Stomach (tissue), 8 donors: ENCODE measurements at regions not wholly inside any gene's neighbourhood (a gene's known extent, or its start where the extent isn't known, plus 50 kb on each side); places are given as distances from the start of the nearest gene placed in this dataset.
A peak's percentile ranks its signal among the peaks of the same experiment; 100 is the strongest.

Source experiments
- DNase-seq, 2 donors: peaks; one replicate each; pipeline versions ENCODE4 v3.0.0 to v3.0.0-alpha.2; 2013 to 2019
- H3K27ac ChIP-seq, 5 donors: fragments of 200-600 bp in 4 of 5; sonication (generic) in 4 of 5; one replicate each; pipeline ENCODE4 v1.5.1; 2013 to 2019; ENCODE audit warnings: mild to moderate bottlenecking in 1 of 5, moderate library complexity in 1 of 5
- H3K27me3 ChIP-seq, 3 donors: fragments of 200-600 bp; sonication (generic); one replicate each; pipeline ENCODE4 v1.5.1; 2017 to 2019; ENCODE audit warnings: mixed run types in 1 of 3
- H3K36me3 ChIP-seq, 4 donors: fragments of 200-600 bp; sonication (generic); 1 replicate in 3 of 4; 2 replicates in 1 of 4; pipeline ENCODE4 v1.5.1; 2016 to 2019
- H3K4me1 ChIP-seq, 4 donors: fragments of 200-600 bp; sonication (generic); one replicate each; pipeline ENCODE4 v1.5.1; 2016 to 2019
- H3K4me3 ChIP-seq, 4 donors: fragments of 200-600 bp; sonication (generic) in 3 of 4; one replicate each; pipeline ENCODE4 v1.5.1; 2016 to 2019; ENCODE audit warnings: mild to moderate bottlenecking in 1 of 4
- H3K9me3 ChIP-seq, 4 donors: fragments of 200-600 bp; sonication (generic); one replicate each; pipeline ENCODE4 v1.5.1; 2016 to 2019
- CTCF ChIP-seq, 7 experiments: fragments of 450-650 bp in 4 of 7; fragments of 200-600 bp in 3 of 7; sonication (generic) in 3 of 7; IDR thresholded peaks; one replicate each; pipeline ENCODE4 v1.5.1; 2016 to 2019; ENCODE audit warnings: antibody characterized with exemption in 7 of 7, control low read depth in 2 of 7, mild to moderate bottlenecking in 1 of 7
- EP300 ChIP-seq: sonication (generic); formaldehyde crosslinking; IDR thresholded peaks from one replicate; pipeline ENCODE4 v1.6.1; 2017; ENCODE audit warnings: antibody characterized with exemption
- POLR2A ChIP-seq, 4 donors: fragments of 450-650 bp; IDR thresholded peaks; one replicate each; pipeline ENCODE4 v1.6.1; 2016; ENCODE audit warnings: antibody characterized with exemption in 4 of 4, control low read depth in 2 of 4, mild to moderate bottlenecking in 1 of 4, moderate library complexity in 1 of 4
- POLR2AphosphoS5 ChIP-seq, 3 donors: sonication (generic); formaldehyde crosslinking; IDR thresholded peaks; one replicate each; pipeline ENCODE4 v1.6.1; 2016; ENCODE audit warnings: antibody characterized with exemption in 3 of 3
- WGBS, 5 donors: extraction: QIAGEN DNeasy Blood & Tissue Kit in 3 of 5; methylation state at CpG; one replicate each; pipeline versions ENCODE4 v1.1.5 to v1.1.7; 2013 to 2018; 5-methylcytosine and 5-hydroxymethylcytosine counted together
- intact Hi-C: fragments of 100-400 bp; cut with DNase I; formaldehyde crosslinking; loops from one replicate; pipeline ENCODE4 v1.15.1; 2023; ENCODE audit warnings: low total_unique reads
- donor health status: healthy with polysubstance abuse.
- donor health status: Bipolar disorder and iron deficiency.
- donor health status: healthy.

GRCh38 chr3:106088899-106089298, 220.1 kb upstream of the CBLB start:
- no peaks in the 10 kb centered on the region for H3K36me3 ChIP-seq
- 75 to 95% (median 78%) methylated on average over 3 of the region's 3 CpGs for WGBS, 5 donors
- TF ChIP-seq CTCF (IDR thresholded peaks at IDR 0.05), result no peak
- no peak for TF ChIP-seq EP300
- no peak for TF ChIP-seq POLR2AphosphoS5 (IDR thresholded peaks at IDR 0.05)
- TF ChIP-seq POLR2A (IDR thresholded peaks at IDR 0.05), result no peak
- no peaks in the 10 kb centered on the region for H3K4me1 ChIP-seq
- H3K27me3 ChIP-seq, result no peaks in the 10 kb centered on the region
- H3K9me3 ChIP-seq, result no peaks in the 10 kb centered on the region
- H3K27ac ChIP-seq, result no peak overlapping the region
- intact Hi-C loops, result no loop called here
- H3K4me3 ChIP-seq, result no peak overlapping the region
- no peak for DNase-seq

GRCh38 chr3:106089806-106090205, 221.0 kb upstream of the CBLB start:
- no peaks in the 10 kb centered on the region for H3K27me3 ChIP-seq
- WGBS, 5 donors, result 88 to 97% (median 94%) methylated on average over 1 of the region's 1 CpG
- H3K4me3 ChIP-seq, result no peak overlapping the region
- no peak for TF ChIP-seq POLR2A (IDR thresholded peaks at IDR 0.05)
- no peaks in the 10 kb centered on the region for H3K36me3 ChIP-seq
- DNase-seq, result no peak
- H3K9me3 ChIP-seq, result no peaks in the 10 kb centered on the region
- intact Hi-C loops, result no loop called here
- no peak overlapping the region for H3K27ac ChIP-seq
- no peaks in the 10 kb centered on the region for H3K4me1 ChIP-seq

- Histone ChIP-seq H3K27me3 (no peaks in the 10 kb centered on the region), H3K9me3 (no peaks in the 10 kb centered on the region), H3K4me1 (peaks cover 0 to 2% (median 0%) of the 10 kb centered on the region in 4 donors), H3K36me3 (no peaks in the 10 kb centered on the region), H3K4me3 (no peak overlapping the region), H3K27ac (no peak overlapping the region)
- 67 to 79% (median 68%) methylated on average over 2 of the region's 2 CpGs for WGBS, 5 donors
- intact Hi-C loops, result no loop called here
- no peak for DNase-seq
- TF ChIP-seq CTCF (IDR thresholded peaks at IDR 0.05) (no peak), EP300 (no peak), POLR2AphosphoS5 (IDR thresholded peaks at IDR 0.05) (no peak), POLR2A (IDR thresholded peaks at IDR 0.05) (no peak)
Measured at GRCh38 chr3:106092792-106093191, 224.0 kb upstream of the CBLB start.

GRCh38 chr3:106093616-106094015, 224.8 kb upstream of the CBLB start:
- H3K27ac ChIP-seq, result no peak overlapping the region
- TF ChIP-seq CTCF (IDR thresholded peaks at IDR 0.05) (no peak), POLR2AphosphoS5 (IDR thresholded peaks at IDR 0.05) (no peak), POLR2A (IDR thresholded peaks at IDR 0.05) (no peak), EP300 (no peak)
- DNase-seq, result no peak
- 85 to 95% (median 89%) methylated on average over 3 of the region's 3 CpGs for WGBS, 5 donors
- intact Hi-C loops, result no loop called here
- H3K4me3 ChIP-seq, result no peak overlapping the region
- no peaks in the 10 kb centered on the region for H3K27me3 ChIP-seq
- peaks cover 0 to 4% (median 0%) of the 10 kb centered on the region in 4 donors for H3K4me1 ChIP-seq
- no peaks in the 10 kb centered on the region for H3K9me3 ChIP-seq
- H3K36me3 ChIP-seq, result no peaks in the 10 kb centered on the region

GRCh38 chr3:106097817-106098435, 229.1 kb upstream of the CBLB start:
- H3K4me1 ChIP-seq, result peaks cover 0 to 4% (median 0%) of the 10 kb centered on the region in 4 donors
- DNase-seq, result peak in 1 of 2 donors; percentile 43
- H3K27ac ChIP-seq, result no peak overlapping the region
- H3K4me3 ChIP-seq, result no peak overlapping the region
- 51 to 82% (median 66%) methylated on average over 4 of the region's 4 CpGs for WGBS, 5 donors
- intact Hi-C loops, result no loop called here
- peaks cover 0 to 3% (median 0%) of the 10 kb centered on the region in 4 donors for H3K9me3 ChIP-seq
- TF ChIP-seq CTCF (IDR thresholded peaks at IDR 0.05) (no peak), EP300 (no peak), POLR2AphosphoS5 (IDR thresholded peaks at IDR 0.05) (no peak), POLR2A (IDR thresholded peaks at IDR 0.05) (no peak)
- no peaks in the 10 kb centered on the region for H3K27me3 ChIP-seq
- no peaks in the 10 kb centered on the region for H3K36me3 ChIP-seq
